ENCODE measurements at regions not wholly inside any gene's neighbourhood (a gene's known extent, or its start where the extent isn't known, plus 50 kb on each side); places are given as distances from the start of the nearest gene placed in this dataset.
"Not testable (repeated sequence)": the region's sequence is repeated elsewhere in the genome, so short reads cannot be mapped to it uniquely, and the experiment has no call there.

GRCh38 chr17:27181935-27182334, 112.0 kb upstream of the WSB1 start:
- DNase-seq: no peak
- intact Hi-C loops (cut with DNase I): no loop called here
- no peak for TF ChIP-seq CTCF (IDR thresholded peaks at IDR 0.05)
- Histone ChIP-seq H3K4me3 (no peak overlapping the region), H3K4me1 (no peaks in the 10 kb centered on the region), H3K36me3 (no peaks in the 10 kb centered on the region), H3K27ac (no peak overlapping the region), H3K27me3 (no peaks in the 10 kb centered on the region), H3K9ac (ENCODE audit: low read depth in 2 of 2, low read length in 2 of 2) (no peak overlapping the region), H3K9me3 (no peaks in the 10 kb centered on the region)

GRCh38 chr17:27197505-27197904, 96.4 kb upstream of the WSB1 start:
- DNase-seq: peak; percentile 45

GRCh38 chr17:27199948-27200347, 94.0 kb upstream of the WSB1 start:
- H3K36me3 ChIP-seq: no peaks in the 10 kb centered on the region
- H3K4me3 ChIP-seq: no peak overlapping the region
- no peak overlapping the region for H3K27ac ChIP-seq
- no peaks in the 10 kb centered on the region for H3K27me3 ChIP-seq
- no peaks in the 10 kb centered on the region for H3K9me3 ChIP-seq
- no peak for TF ChIP-seq CTCF (IDR thresholded peaks at IDR 0.05)
- no peak for DNase-seq
- H3K9ac ChIP-seq (ENCODE audit: low read depth in 2 of 2, low read length in 2 of 2): no peak overlapping the region
- intact Hi-C loops (cut with DNase I): no loop called here
- H3K4me1 ChIP-seq: no peaks in the 10 kb centered on the region

More at GRCh38 chr17:27197505-27197904, 96.4 kb upstream of the WSB1 start:
- H3K9ac ChIP-seq (ENCODE audit: low read depth in 2 of 2, low read length in 2 of 2); H3K27ac ChIP-seq; H3K4me3 ChIP-seq; intact Hi-C loops (cut with DNase I); H3K9me3 ChIP-seq; H3K4me1 ChIP-seq; H3K36me3 ChIP-seq; H3K27me3 ChIP-seq: not testable (repeated sequence)

- no peak for TF ChIP-seq CTCF (IDR thresholded peaks at IDR 0.05)
- H3K9me3 ChIP-seq: no peaks in the 10 kb centered on the region
- H3K27me3 ChIP-seq: no peaks in the 10 kb centered on the region
- H3K9ac ChIP-seq (ENCODE audit: low read depth in 2 of 2, low read length in 2 of 2): no peak overlapping the region
- intact Hi-C loops (cut with DNase I): no loop called here
- H3K4me1 ChIP-seq: no peaks in the 10 kb centered on the region
- no peaks in the 10 kb centered on the region for H3K36me3 ChIP-seq
- H3K27ac ChIP-seq: no peak overlapping the region
- no peak for DNase-seq
- H3K4me3 ChIP-seq: no peak overlapping the region
These were observed 93.4 kb upstream of the WSB1 start for GRCh38 chr17:27200476-27200875.

- Histone ChIP-seq H3K4me3 (no peak overlapping the region), H3K36me3 (no peaks in the 10 kb centered on the region), H3K9me3 (no peaks in the 10 kb centered on the region), H3K27me3 (no peaks in the 10 kb centered on the region), H3K27ac (no peak overlapping the region), H3K4me1 (no peaks in the 10 kb centered on the region), H3K9ac (ENCODE audit: low read depth in 2 of 2, low read length in 2 of 2) (no peak overlapping the region)
- no peak for TF ChIP-seq CTCF (IDR thresholded peaks at IDR 0.05)
- no peak for DNase-seq
- intact Hi-C loops (cut with DNase I): no loop called here
These were observed 90.7 kb upstream of the WSB1 start for GRCh38 chr17:27203241-27203640.

- TF ChIP-seq CTCF (IDR thresholded peaks at IDR 0.05): no peak
- Histone ChIP-seq H3K9ac (ENCODE audit: low read depth in 2 of 2, low read length in 2 of 2) (no peak overlapping the region), H3K27ac (peak overlapping the region; percentile 24), H3K9me3 (no peaks in the 10 kb centered on the region), H3K4me3 (no peak overlapping the region), H3K4me1 (no peaks in the 10 kb centered on the region), H3K36me3 (no peaks in the 10 kb centered on the region), H3K27me3 (no peaks in the 10 kb centered on the region)
- intact Hi-C loops (cut with DNase I): no loop called here
- DNase-seq: peak; percentile 25
These were observed 87.5 kb upstream of the WSB1 start for GRCh38 chr17:27206447-27206846.
